GM13976 (cell line): ENCODE measurements at regions not wholly inside any gene's neighbourhood (a gene's known extent, or its start where the extent isn't known, plus 50 kb on each side); places are given as distances from the start of the nearest gene placed in this dataset.

Experiments
- DNase-seq: peaks from one replicate; pipeline ENCODE4 v3.0.0; 2012; ENCODE audit warnings: low spot score
- CTCF ChIP-seq: IDR thresholded peaks from 2 replicates; pipeline ENCODE4 v1.5.1; 2012; ENCODE audit warnings: borderline replicate concordance, mild to moderate bottlenecking; ENCODE audit not compliant: insufficient read depth; ENCODE audit errors: extremely low read depth, missing control alignments, control extremely low read depth
- in situ Hi-C: fragments of 300-500 bp; cut with MboI; formaldehyde crosslinking; loops from one replicate; pipeline ENCODE4 v1.12.0; 2022; ENCODE audit warnings: low sequenced_read_pairs, mixed read lengths, inconsistent platforms; ENCODE audit not compliant: unreplicated experiment

GRCh38 chr12:14167005-14167628 is 185.7 kb upstream of the GRIN2B start:
- DNase-seq = peak; percentile 69
- in situ Hi-C loops = loop anchor here (10.0 kb wide), 3 partner anchors 52 to 312 kb away; no protein-coding TSS in a partner anchor
- peak; percentile 87 for TF ChIP-seq CTCF

DNA sequence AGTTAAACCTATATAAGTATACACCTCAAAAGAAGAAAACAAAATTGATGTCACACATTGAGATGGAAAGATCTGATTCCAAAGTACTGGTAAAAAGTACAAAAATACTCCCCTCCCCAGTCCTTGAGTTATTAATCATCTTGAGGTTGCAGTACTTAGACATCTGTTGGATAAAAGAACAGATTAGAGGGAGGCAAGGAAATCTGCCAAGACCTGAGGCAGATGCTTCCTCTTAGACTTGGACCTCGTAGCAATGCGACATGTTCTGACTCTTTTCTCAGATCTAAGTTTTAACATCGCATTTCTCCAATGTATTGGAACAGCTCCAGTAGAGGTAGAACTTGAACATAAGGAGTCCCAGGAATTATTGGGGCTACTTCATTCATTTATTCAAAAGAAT is 187.9 kb upstream of the GRIN2B start:
- in situ Hi-C loops = loop anchor here (10.0 kb wide), 3 partner anchors 54 to 314 kb away; no protein-coding TSS in a partner anchor
- no peak for DNase-seq
- TF ChIP-seq CTCF = no peak

- TF ChIP-seq CTCF = no peak
- in situ Hi-C loops = no loop called here
- peak; percentile 60 for DNase-seq
Observed at GRCh38 chr12:14171106-14171505, 189.7 kb upstream of the GRIN2B start.

DNA sequence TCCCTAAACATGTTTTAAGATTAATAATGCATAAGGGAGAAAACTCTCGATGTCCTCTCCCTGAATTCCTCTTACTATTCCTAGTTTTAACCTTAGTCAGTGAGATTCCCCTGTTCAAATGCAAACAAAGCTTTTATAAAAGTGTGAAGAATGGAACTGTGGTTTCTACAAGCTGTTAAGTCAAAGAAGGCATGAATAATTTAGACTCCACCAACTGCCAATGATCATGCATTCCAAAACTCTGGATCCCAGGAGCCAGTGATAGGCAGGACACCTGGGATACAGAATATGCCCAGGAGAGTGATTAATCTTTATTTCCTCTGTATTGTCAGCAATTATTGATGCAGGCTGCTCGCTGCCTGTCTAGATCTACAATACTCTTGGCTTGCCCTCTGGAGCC is 190.3 kb upstream of the ATF7IP start:
- no peak for TF ChIP-seq CTCF
- DNase-seq = no peak
- in situ Hi-C loops = no loop called here

DNA sequence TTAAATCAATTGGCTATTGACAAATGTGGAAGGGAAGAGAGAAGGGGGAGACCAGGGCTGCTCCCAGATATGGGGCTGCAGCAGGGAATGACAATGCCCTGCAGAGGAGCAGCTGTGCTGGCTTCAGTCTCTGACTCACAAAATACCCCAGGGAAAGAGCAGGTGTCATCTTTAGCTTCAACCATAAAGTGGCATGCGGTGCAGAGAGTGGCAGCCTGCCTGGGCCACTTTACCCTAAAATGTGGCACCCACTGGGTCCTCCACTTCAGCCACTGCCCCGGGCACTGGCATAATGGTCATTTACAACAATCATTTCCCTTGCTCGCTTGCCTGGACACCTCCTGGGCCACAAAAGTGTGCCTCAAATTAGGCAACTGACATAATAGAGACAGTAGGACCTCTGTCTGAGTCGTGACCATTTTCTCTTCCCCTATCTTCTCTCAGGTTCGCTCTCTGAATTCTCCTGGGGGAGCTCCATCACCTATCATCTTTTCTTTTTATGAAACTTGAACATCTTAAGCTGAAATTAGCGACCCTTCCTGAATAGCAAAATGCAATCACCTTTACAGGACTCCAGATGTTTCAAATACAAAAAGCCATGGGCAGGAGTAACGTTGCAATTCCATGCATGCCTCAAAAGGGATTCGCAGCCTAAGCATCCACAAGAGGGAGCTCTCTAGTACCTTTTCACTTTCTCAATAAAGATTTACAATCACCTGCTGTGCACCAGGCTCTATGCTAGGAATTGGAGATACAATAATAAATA is 179.9 kb upstream of the ATF7IP start:
- peak; percentile 50 for DNase-seq
- in situ Hi-C loops = no loop called here
- peak; percentile 62 for TF ChIP-seq CTCF

DNA sequence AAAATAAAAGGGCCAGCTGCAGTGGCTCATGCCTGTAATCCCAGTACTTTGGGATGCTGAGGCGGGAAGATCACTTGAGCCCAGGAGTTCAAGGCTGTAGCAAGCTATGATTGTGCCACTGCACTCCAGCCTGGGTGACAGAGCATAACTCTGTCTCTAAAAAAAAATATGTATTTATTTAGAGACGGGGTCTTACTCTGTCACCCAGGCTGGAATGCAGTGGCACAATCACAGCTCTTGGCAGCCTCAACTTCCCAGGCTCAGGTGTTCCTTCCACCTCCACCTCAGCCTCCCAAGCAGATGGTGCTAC is 179.3 kb upstream of the ATF7IP start:
- TF ChIP-seq CTCF = no peak
- no peak for DNase-seq
- in situ Hi-C loops = no loop called here
